Posterior vena cava (tissue), 2 donors: ENCODE measurements at regions not wholly inside any gene's neighbourhood (a gene's known extent, or its start where the extent isn't known, plus 50 kb on each side); places are given as distances from the start of the nearest gene placed in this dataset.
"Not testable (repeated sequence)": the region's sequence is repeated elsewhere in the genome, so short reads cannot be mapped to it uniquely, and the experiment has no call there.

ENCODE experiments used
- DNase-seq: peaks from one replicate; pipeline ENCODE4 v3.0.0-alpha.2; 2020; ENCODE audit warnings: low spot score
- intact Hi-C, 2 donors: fragments of 100-400 bp; cut with DNase I; formaldehyde crosslinking; loops; one replicate each; pipeline versions ENCODE4 v1.14.1 to v1.14.2; 2022 to 2023
- donor health status: DM: yes; HTN: yes; CAD: no.
- donor health status: DM: yes; HTN: yes; CAD: no.

DNA sequence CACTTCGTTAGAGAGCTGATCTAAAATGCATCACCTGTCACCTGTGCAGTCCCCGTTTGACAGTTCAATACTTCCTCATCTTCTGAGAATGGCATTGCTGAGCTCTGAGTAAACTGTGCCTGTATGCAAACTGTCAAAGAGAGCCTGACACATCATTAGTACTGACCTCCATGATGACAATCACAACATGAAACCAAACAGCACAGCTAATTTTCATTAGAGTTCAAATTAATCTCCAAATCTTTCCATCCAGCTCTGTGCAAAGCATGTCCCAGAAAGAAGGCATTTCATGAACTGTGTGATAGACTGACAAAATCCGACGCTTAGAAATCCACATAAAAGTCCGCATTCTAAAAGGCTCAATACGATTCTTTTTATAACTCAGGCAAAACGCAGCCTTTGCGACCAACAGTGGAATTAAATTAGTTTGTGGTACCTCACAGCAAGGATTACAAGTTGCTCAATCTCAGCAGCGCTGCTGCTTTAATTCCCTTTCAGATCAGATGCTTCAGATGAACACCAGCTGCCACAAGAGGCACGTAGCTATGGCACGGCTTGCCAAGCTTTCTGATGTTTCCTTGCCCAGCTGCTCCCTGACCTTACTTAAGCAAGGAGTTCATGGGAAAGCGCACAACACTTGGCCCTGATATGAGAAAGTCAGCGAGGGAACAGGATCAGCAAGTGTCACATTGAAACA, 765.5 kb upstream of the PRMT6 start:
- intact Hi-C loops: loop anchor here in 1 of 2 donors (10.0 kb wide), 1 partner anchor 1874 kb away; no protein-coding TSS in a partner anchor

DNA sequence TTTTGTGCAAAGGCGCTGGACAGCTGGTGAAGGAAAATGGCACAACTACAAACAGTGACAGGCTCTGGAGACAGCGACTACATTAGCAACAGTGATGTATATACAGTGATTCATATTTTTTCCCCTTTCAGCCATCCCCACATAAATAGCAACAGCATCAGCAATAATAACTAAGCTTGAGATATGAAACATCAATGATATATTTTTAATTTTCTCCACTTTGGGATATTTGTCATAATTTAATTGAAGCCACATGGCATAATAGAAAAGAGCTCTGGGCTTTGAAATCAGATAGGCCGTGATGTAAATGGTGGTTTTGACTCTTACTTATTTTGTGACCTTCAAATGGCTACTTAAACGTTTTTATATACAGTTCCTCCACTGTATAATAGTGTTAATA, 764.3 kb upstream of the PRMT6 start:
- intact Hi-C loops: loop anchor here in 1 of 2 donors (10.0 kb wide), 1 partner anchor 1873 kb away; no protein-coding TSS in a partner anchor
- DNase-seq: no peak

More for the DNA sequence above, 765.5 kb upstream of the PRMT6 start:
- DNase-seq: no peak

DNA sequence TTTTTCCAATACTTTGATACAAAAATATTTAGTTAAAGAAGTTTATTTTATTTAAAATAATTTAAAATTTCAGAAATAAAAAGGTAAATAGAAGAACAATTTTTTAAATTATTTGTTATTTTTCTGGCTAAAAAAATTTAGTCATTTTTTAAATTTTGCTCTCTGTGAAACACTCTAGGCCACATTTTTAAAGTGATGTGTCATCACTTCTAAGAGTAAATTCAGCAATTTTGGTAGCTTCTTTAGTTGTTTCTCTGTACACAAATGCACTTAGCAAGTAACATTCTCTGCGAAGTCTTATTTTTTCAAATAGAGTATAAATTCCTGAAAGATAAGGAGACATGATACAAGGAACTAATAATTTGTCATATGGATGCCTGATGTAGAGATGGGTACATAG, 760.0 kb upstream of the PRMT6 start:
- intact Hi-C loops: loop anchor here in 1 of 2 donors (10.0 kb wide), 1 partner anchor 1868 kb away; no protein-coding TSS in a partner anchor
- DNase-seq: no peak

DNA sequence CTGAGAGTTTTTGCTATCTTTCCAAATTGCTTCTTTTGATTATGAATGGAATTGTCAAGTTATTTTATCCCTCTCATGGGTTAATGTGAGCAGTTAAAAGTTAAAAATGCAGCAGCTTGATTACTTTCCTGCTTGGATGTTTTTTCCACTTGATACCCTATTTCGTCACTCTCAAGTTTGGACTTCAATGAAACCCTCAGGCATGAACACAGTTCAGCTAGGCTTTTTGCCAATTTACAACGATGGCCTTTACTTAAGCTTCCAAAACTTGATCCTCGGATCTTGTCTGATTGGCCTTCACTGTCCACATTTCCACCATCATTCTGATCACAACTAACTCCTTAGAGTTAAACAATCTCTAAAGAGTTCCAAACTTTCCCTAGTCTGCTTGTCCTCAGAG, 752.4 kb upstream of the PRMT6 start:
- intact Hi-C loops: no loop called here
- no peak for DNase-seq

DNA sequence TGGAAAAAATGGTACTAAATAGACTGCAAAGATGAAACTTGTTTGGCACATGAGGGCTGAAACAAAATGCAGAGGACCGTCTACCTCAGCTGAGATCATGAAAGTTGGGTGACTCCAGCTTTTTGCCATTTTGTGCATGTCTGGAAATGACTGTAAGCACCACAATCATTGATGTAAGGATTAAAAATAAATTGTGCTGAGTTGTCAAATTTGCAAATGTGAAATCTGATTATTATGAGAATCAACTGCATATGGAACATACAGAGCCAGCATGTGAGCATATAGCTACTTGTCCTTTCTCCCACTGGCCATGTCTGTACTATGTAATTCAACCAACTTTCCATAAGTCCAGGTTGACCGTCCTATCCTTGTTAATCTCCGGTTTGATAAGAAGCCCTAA, 736.9 kb upstream of the PRMT6 start:
- DNase-seq: no peak
- intact Hi-C loops: no loop called here

DNA sequence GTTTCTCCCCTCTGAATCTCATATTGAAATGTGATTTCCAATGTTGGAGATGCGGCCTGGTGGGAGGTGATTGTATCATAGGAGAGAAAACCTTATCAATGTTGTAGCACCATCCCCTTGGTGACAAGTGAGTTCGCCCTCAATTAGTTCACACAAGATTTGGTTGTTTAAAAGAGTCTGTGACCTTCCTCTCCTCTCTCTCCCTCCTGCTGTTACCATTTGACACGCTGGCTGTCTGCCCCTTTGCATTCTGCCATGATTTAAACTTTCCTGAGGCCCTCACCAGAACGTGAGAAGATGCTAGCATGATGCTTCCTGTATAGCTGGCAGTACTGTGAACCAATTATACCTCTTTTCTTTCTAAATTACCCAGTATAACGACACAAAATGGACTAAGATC, 730.9 kb upstream of the PRMT6 start:
- no peak for DNase-seq
- intact Hi-C loops: no loop called here

DNA sequence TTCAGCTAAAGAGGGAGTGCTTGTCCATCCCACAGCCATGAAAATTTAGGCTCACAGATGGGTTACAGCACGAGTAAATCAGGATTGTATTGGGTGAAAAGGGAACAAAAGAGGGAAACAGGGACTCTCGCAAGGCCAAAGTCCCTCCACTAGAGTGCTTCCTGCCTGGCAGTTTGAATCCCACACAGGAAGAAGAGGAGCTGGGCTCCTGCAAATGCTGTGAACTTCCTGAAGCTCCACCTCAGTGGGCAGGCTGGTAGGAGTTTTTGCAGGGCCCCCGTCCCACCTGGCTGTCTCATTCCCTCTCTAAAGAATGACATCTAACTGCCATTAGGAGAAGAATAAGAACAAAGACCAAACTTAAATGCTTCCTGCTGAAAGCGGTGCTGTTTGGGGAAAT, 712.0 kb upstream of the PRMT6 start:
- intact Hi-C loops: no loop called here
- no peak for DNase-seq

DNA sequence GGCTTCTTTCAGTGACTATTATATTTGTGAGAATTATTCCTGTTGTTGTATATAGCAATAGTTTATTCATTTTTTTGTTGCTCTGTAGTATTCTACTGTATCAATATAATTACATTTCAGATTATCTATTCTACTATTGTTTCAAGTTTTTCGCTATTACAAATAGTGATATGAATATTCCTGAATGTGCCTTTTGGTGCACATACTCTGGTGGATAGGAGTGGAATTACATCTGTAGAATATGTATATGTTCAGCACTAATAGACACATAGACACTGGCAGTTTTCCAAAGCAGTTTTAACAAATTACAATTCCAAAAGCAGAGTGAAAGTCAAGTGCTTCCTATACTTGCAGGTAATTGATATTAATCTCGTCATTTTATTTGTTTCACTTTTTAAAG, 696.2 kb upstream of the PRMT6 start:
- intact Hi-C loops: no loop called here

DNA sequence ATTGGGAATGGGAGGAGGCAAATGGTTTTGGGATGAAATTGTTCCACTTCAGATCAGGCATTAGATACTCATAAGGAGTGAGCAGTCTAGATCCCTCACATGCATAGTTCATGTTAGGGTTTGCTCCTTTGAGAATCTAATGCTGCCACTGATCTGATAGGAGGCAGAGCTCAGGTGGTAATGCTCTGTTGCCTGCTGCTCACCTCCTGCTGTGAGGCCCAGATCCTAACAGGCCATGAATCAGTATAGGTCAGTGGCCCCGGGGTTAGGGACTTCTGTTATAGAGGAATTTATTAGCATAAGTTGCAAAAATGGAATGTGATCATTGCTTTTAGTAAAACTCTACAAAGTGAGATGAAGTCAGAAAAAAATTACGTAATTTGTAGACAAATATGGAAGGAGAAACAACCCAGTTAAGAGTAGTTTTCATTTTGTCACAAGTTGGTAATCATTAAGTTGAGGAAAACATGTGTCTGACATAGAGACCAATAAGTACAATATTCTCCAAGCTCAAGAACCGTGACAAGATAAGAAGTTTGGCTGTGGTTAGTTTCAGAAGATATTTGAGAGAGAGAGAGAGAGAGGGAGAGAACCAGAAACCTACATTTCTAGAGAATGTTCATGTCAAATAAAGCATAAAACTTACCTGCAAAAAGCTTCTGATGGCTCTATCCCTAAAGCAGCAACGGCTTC, 689.7 kb upstream of the PRMT6 start:
- DNase-seq: no peak
- intact Hi-C loops: no loop called here

More for the DNA sequence above, 696.2 kb upstream of the PRMT6 start:
- DNase-seq: no peak

DNA sequence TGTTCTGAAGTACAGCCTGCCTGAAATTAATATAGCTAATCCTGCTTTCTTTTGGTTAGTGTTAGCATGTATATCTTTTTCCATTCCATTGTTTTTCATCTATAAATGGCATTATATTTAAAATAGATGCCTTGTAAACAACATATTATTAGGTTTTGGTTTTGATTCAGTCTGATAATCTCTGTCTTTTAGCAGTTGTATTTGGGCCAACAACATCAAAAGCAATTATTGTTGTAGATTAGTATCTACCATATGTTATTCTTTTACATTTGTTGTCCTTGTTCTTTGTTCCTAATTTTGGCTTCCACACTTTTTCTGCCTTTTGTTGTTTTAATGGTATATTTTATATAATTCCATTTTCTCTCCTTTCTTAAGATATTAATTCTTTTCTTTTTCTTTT, 678.2 kb upstream of the PRMT6 start:
- intact Hi-C loops: no loop called here
- DNase-seq: no peak

DNA sequence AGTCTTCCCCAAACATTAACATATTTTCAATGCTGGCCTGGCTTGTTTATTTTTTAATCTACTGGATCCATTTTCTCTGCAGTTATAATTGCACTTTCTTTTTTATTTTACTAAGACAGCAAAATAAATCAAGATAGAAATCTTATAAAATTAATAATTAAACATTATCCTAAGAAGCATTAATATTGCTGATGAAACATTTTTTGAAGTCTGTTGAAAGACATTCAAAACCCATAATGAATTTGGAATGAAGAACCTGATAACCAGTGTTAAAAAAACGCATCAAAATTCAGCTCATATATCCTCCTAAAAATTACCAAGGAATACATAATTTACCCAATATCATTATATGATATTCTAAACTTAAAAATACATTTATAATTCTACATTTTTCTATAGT, 675.7 kb upstream of the PRMT6 start:
- no peak for DNase-seq

DNA sequence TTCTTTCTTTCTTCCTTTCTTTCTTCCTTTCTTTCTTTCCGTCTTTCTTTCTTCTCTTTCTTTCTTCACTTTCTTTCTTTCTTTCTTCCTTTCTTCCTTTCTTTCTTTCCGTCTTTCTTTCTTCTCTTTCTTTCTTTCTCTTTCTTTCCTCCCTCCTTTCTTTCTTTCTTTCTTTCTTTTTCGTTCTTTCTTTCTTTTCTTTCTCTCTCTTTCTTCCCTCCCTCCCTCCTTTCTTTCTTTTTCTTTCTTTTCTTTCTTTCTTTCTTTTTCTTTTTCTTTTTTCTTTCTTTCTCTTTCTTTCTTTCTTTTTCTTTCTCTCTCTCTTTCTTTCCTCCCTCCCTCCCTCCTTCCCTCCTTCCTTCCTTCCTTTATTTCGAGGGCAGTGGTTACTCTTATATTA, 667.3 kb upstream of the PRMT6 start:
- intact Hi-C loops: not testable (repeated sequence)

More for the DNA sequence above, 675.7 kb upstream of the PRMT6 start:
- intact Hi-C loops: no loop called here

DNA sequence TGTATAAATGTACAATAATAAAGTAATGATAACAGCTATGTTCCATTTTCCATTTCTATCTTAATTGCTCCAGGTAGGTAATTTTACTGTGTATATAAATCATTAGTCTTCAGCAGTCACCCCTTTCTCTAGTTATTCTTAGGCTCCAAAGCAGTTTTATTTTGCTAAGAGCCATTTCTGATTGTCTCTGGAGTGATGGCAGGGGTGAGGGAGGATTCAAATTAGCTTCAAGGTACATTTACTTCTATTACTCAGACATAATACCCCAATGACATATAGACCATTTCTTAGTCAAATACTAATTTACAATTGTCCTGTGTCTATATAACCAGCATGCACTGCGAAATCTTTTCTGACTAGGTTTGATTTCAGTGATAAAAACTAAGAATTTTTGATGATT, 663.4 kb upstream of the PRMT6 start:
- intact Hi-C loops: no loop called here
- no peak for DNase-seq

More for the DNA sequence above, 667.3 kb upstream of the PRMT6 start:
- DNase-seq: not testable (repeated sequence)

DNA sequence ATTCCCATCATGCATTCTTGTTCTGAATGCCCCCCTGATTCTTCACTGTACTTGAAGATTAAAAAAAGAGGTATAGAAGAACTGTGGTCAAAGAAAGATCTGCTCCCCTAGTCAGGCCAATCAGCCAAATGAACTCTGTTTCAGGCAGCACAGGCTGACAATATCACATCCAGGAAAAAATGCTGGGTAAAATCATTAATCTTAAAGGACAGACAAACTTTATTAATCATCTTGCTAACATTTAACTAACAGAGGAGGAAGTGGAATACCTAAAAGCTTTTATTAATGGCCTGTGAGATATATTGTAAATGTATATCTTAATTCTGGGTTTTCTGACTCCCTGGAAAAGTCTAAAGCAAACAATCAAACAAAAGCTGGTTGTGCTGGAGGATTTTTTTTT, 660.5 kb upstream of the PRMT6 start:
- no peak for DNase-seq
- intact Hi-C loops: no loop called here

DNA sequence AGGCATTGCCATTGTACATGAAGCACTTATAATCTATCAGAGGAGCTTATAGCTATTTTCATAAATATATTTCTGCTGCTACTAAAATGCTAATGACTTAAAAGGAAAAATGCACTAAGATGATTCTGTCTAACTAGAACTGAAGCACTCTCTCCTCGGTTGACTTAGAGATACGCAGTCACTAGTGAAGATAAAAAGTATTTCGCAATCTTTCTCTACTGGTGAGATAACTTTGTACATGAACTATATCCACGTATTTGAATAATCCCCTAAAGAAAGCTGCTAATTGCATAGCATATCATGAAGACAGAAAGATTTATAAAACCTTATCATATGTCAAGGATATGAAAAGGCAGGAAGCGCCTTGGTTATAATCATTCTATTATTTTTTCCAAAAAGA, 658.1 kb upstream of the PRMT6 start:
- no peak for DNase-seq
- intact Hi-C loops: no loop called here

DNA sequence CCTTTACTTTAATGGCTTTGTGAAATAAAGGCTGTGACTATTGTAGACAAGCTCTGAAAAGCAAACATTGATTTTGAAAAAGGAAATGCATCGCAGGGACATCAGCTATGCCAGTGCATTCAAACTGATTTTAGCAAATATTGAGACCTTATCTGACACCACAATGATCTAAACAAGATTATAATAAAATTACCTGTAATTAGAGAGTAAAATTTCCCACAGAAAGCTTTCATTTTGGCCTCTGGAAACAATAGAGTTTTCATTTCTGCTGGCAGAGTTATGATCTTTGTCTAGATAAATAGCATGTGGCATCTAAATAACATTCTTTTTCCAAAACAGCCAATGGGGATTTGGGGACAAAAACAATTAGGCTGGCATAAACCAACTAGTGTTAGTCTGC, 650.4 kb upstream of the PRMT6 start:
- intact Hi-C loops: no loop called here
- no peak for DNase-seq

DNA sequence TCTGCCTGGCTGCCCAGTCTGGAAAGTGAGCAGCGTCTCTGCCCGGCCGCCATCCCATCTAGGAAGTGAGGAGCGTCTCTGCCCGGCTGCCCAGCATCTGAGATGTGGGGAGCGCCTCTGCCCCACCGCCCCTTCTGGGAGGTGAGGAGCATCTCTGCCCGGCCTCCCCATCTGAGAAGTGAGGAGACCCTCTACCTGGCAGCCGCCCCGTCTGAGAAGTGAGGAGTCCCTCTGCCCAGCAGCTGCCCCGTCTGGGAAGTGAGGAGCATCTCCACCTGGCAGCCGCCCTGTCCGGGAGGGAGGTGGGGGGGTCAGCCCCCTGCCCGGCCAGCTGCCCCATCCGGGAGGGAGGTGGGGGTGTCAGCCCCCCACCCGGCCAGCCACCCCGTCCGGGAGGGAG, 644.2 kb upstream of the PRMT6 start:
- intact Hi-C loops, DNase-seq: not testable (repeated sequence)

DNA sequence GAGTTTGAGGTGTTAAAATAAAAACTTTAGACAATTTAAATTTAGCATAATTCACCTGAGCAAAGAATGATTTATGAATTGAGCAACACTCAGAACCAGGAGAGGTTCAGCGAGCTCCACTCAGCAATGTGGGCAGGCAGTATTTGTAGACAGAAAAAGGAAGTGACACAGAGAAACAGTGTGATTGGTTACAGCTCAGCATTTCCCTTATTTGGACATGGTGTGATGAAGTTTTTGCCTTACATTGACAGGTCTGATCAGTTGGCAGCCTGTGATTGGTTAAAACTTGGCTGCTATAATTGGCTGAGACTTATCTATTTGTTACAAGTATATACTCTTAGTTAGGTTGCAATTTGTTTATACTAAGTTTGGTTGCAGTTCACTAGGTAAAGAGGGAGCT, 621.2 kb upstream of the PRMT6 start:
- intact Hi-C loops: no loop called here
- no peak for DNase-seq

DNA sequence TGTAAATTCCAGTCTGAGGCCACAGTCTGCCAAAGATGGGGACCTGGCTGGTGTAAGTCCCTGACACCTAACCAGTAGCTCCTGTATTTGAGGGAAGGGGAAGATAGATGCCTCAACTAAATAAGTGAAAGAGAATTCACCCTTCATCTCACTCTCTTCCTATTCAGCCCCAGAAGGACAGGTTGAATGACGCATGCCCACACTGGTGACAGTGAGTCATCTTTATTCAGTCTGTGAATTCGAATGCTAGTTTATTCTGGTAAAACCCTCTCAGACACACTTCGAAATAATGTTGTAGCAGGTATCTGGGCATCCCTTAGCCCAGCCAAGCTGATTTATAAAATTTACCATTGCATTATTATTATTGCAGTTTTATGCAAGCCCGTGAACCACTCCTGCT, 617.0 kb upstream of the PRMT6 start:
- intact Hi-C loops: no loop called here
- DNase-seq: no peak

DNA sequence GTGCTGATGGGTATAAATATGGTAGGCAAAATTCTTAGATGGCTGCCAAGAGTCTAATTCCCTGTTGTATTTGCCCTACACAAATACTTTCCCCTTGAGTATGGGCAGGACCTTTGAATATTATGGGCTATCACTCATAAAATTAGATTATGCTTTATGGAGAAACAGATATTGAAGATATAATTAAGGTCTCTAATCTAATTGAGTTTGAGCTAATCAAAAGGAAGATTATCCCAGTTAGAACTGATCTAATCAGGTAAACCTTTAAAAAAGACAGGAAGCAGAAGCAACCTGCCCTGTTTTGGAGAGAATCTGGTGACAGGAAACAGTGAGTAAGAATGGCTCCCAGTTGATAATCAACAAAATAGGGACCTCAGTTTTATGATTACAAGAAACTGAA, 609.0 kb upstream of the PRMT6 start:
- intact Hi-C loops: no loop called here
- no peak for DNase-seq

DNA sequence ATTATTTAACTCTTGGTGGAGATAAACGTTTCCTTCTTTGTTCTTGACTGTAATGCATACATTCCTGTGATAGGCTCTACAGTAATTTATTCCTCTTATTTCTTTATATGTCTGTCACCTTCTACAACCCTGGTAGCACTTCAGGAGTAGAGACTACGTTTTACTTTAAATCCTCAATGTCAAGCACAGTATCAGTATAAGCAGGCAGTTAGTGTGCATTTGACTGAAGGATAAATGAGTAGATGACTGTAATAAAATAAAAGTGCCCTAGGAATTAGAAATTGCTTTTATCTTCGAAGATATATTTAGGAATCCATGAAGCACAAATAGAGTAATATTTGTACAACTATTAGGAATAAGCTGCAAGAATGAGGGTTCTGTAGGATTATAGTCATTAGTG, 599.6 kb upstream of the PRMT6 start:
- intact Hi-C loops: no loop called here
- DNase-seq: no peak
